A673 (cell line): ENCODE measurements at regions not wholly inside any gene's neighbourhood (a gene's known extent, or its start where the extent isn't known, plus 50 kb on each side); places are given as distances from the start of the nearest gene placed in this dataset.
"Not testable (repeated sequence)": the region's sequence is repeated elsewhere in the genome, so short reads cannot be mapped to it uniquely, and the experiment has no call there.

Experiments used
- BruUV-seq: library from RNA; stranded (reverse); fragments of 400-500 nt; replicated peaks from 2 replicates; lab custom pipeline; 2021; lab: Mats Ljungman, UMichigan
- CTCF ChIA-PET: fragments of 300-600 bp; sonication (Branson Sonifier 250); formaldehyde crosslinking; loops from one replicate; lab custom pipeline; 2022; ENCODE audit warnings: antibody characterized with exemption; lab: Charles Lee
- POLR2A ChIA-PET: fragments of 300-600 bp; sonication (Branson Sonifier 250); formaldehyde crosslinking; loops from one replicate; lab custom pipeline; 2022; ENCODE audit warnings: antibody characterized with exemption; ENCODE audit not compliant: low non-redundant PET; lab: Charles Lee
- DNase-seq: peaks from one replicate; pipeline ENCODE4 v3.0.0-alpha.2; 2015; ENCODE audit warnings: low spot score
- H3K27ac ChIP-seq: fragments of 200-600 bp; sonication (generic); 2 replicates; pipeline ENCODE4 v1.5.1; 2016; ENCODE audit warnings: mixed run types, low read depth, mild to moderate bottlenecking, mixed read lengths, antibody characterized with exemption, low read length; ENCODE audit not compliant: poor library complexity, severe bottlenecking
- H3K27me3 ChIP-seq: fragments of 200-600 bp; sonication (generic); replicated peaks from 2 replicates; pipeline ENCODE4 v1.6.1; 2017; ENCODE audit warnings: mixed run types, low read depth, mild to moderate bottlenecking, mixed read lengths, antibody characterized with exemption, low read length; ENCODE audit not compliant: insufficient read depth, poor library complexity
- H3K36me3 ChIP-seq: fragments of 200-600 bp; sonication (generic); 2 replicates; pipeline ENCODE4 v1.6.1; 2016; ENCODE audit warnings: mixed run types, mild to moderate bottlenecking, mixed read lengths, antibody characterized with exemption, low read length; ENCODE audit not compliant: insufficient read depth, poor library complexity, severe bottlenecking
- H3K4me1 ChIP-seq: fragments of 200-600 bp; sonication (generic); 2 replicates; pipeline ENCODE4 v1.6.1; 2017; ENCODE audit warnings: mixed run types, mild to moderate bottlenecking, mixed read lengths, antibody characterized with exemption, low read length; ENCODE audit not compliant: insufficient read depth, poor library complexity, severe bottlenecking
- H3K4me3 ChIP-seq: fragments of 200-600 bp; sonication (generic); 2 replicates; pipeline ENCODE4 v1.5.1; 2016; ENCODE audit warnings: low read depth, mixed run types, mild to moderate bottlenecking, mixed read lengths, low read length; ENCODE audit not compliant: poor library complexity, severe bottlenecking
- H3K9me3 ChIP-seq: fragments of 200-600 bp; sonication (generic); 2 replicates; pipeline ENCODE4 v1.6.1; 2016; ENCODE audit warnings: mixed run types, low read depth, mild to moderate bottlenecking, mixed read lengths, antibody characterized with exemption, low read length; ENCODE audit not compliant: poor library complexity, severe bottlenecking
- intact Hi-C: fragments of 100-400 bp; cut with micrococcal nuclease; formaldehyde crosslinking; loops from one replicate; pipeline ENCODE4 v1.10.0; 2022; ENCODE audit not compliant: unreplicated experiment

DNA sequence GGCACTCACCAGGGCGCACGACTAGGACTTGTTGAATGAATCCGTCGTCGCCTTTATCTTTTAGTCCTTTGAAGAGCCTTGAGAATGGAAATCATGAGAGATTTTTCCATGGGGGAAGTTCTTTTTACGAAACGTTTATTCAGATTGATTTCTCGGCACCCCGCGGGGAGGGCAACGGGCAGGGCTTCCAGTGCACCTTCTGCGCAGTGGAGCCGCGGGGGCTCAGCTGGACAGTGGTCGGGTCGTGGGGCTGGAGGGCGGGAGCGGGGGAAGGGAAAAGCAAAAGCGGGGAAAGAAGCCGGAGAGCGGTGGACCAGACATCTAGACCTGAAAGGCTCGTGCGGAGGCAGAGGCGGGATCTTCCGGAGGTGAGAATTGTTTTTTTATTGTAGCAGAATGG lies 50.6 kb upstream of the NBPF20 start:
- H3K36me3 ChIP-seq, H3K9me3 ChIP-seq, intact Hi-C loops, H3K27ac ChIP-seq, POLR2A ChIA-PET, H3K4me3 ChIP-seq, BruUV-seq, DNase-seq, H3K27me3 ChIP-seq, H3K4me1 ChIP-seq, CTCF ChIA-PET: not testable (repeated sequence)

DNA sequence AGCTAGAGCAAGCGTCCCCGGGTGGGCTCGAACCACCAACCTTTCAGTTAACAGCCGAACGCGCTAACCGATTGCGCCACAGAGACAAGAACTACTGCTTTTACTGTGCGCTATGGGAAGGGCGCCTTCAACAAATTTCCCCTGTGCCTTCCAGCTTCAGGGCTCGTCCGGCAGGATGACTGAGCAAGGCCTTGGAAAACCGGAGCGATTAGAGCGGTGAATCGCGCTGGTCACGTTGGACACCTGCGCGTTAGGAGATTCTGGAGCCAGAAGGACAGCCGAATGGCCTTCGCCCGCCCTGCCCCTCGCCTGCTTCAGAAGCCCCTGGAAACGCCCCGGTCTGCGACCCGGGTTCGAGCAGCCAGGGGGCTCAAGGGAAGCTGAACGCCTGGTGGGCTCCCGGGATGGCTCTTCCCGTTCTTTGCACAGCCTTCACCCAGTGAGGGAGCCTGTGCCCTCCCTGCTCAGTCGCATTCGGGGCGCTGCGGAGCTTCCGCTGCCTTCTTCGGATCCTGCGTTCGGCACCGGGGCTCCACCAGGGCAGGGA lies 50.0 kb upstream of the NBPF20 start:
- BruUV-seq, H3K36me3 ChIP-seq, POLR2A ChIA-PET, H3K9me3 ChIP-seq, CTCF ChIA-PET, H3K4me1 ChIP-seq, H3K4me3 ChIP-seq, H3K27ac ChIP-seq, intact Hi-C loops, H3K27me3 ChIP-seq, DNase-seq: not testable (repeated sequence)
